Astrocyte (in vitro differentiated cells and primary cell): ENCODE measurements at regions not wholly inside any gene's neighbourhood (a gene's known extent, or its start where the extent isn't known, plus 50 kb on each side); places are given as distances from the start of the nearest gene placed in this dataset.

Experiments
- DNase-seq: peaks from one replicate; pipeline ENCODE4 v3.0.0-alpha.2; 2010; ENCODE audit warnings: low read depth
- FAIRE-seq: peaks from 2 replicates; lab custom pipeline; 2011; peaks lifted over from hg19 to GRCh38; lab: Jason Lieb, UNC
- H2AFZ ChIP-seq: 2 replicates; pipeline ENCODE4 v1.6.0; 2012; ENCODE audit warnings: low read depth, low read length, inconsistent platforms
- H3K27ac ChIP-seq: 2 replicates; pipeline ENCODE4 v1.5.1; 2011; ENCODE audit warnings: low read depth, low read length, inconsistent platforms
- H3K27me3 ChIP-seq: 2 replicates; pipeline ENCODE4 v1.6.0; 2011; ENCODE audit warnings: low read length, inconsistent platforms; ENCODE audit not compliant: insufficient read depth
- H3K36me3 ChIP-seq: 2 replicates; pipeline ENCODE4 v1.5.1; 2011; ENCODE audit warnings: low read length, inconsistent platforms; ENCODE audit not compliant: insufficient read depth
- H3K4me1 ChIP-seq: 2 replicates; pipeline ENCODE4 v1.5.1; 2011; ENCODE audit warnings: low read length, inconsistent platforms; ENCODE audit not compliant: insufficient read depth
- H3K4me2 ChIP-seq: 2 replicates; pipeline ENCODE4 v1.6.0; 2012; ENCODE audit warnings: low read length, inconsistent platforms
- H3K4me3 ChIP-seq: 2 replicates; pipeline ENCODE4 v1.5.1; 2011; ENCODE audit warnings: low read depth, mild to moderate bottlenecking, low read length, inconsistent platforms; ENCODE audit not compliant: insufficient read depth
- H3K79me2 ChIP-seq: 2 replicates; pipeline ENCODE4 v1.6.0; 2012; ENCODE audit warnings: mild to moderate bottlenecking, low read length, inconsistent platforms; ENCODE audit not compliant: insufficient read depth
- H3K9ac ChIP-seq: 2 replicates; pipeline ENCODE4 v1.6.0; 2012; ENCODE audit warnings: mild to moderate bottlenecking, low read length, inconsistent platforms
- H3K9me3 ChIP-seq: 2 replicates; pipeline ENCODE4 v1.5.1; 2012; ENCODE audit warnings: low read depth, mild to moderate bottlenecking, low read length, inconsistent platforms; ENCODE audit not compliant: insufficient read depth
- H4K20me1 ChIP-seq: 2 replicates; pipeline ENCODE4 v1.6.0; 2012; ENCODE audit warnings: low read length, inconsistent platforms; ENCODE audit not compliant: insufficient read depth
- H3K27ac Mint-ChIP-seq: one replicate; pipeline ENCODE4 v1.8.0; 2021; ENCODE audit warnings: mild to moderate bottlenecking, mixed read lengths; ENCODE audit not compliant: unreplicated experiment
- H3K27me3 Mint-ChIP-seq: one replicate; pipeline ENCODE4 v1.8.0; 2021; ENCODE audit warnings: low read depth, mixed read lengths; ENCODE audit not compliant: unreplicated experiment
- H3K36me3 Mint-ChIP-seq: one replicate; pipeline ENCODE4 v1.8.0; 2021; ENCODE audit warnings: low read depth, mixed read lengths; ENCODE audit not compliant: unreplicated experiment
- H3K4me1 Mint-ChIP-seq: one replicate; pipeline ENCODE4 v1.8.0; 2021; ENCODE audit warnings: low read depth, mixed read lengths; ENCODE audit not compliant: unreplicated experiment
- H3K4me3 Mint-ChIP-seq: one replicate; pipeline ENCODE4 v1.8.0; 2021; ENCODE audit warnings: mild to moderate bottlenecking, moderate library complexity, mixed read lengths; ENCODE audit not compliant: unreplicated experiment
- H3K9me3 Mint-ChIP-seq: one replicate; pipeline ENCODE4 v1.8.0; 2021; ENCODE audit warnings: mild to moderate bottlenecking, mixed read lengths; ENCODE audit not compliant: unreplicated experiment
- CTCF ChIP-seq: IDR thresholded peaks from 2 replicates; pipeline ENCODE4 v1.5.1; 2011; ENCODE audit warnings: low read depth, mild to moderate bottlenecking, inconsistent platforms, low read length, moderate library complexity; ENCODE audit not compliant: insufficient read depth
- EZH2 ChIP-seq: IDR thresholded peaks from 2 replicates; pipeline ENCODE4 v1.6.1; 2012; ENCODE audit warnings: mild to moderate bottlenecking, low read length, inconsistent platforms; ENCODE audit not compliant: insufficient read depth

- Mint-ChIP-seq H3K4me1 (no peaks in the 10 kb centered on the region), H3K27me3 (no peaks in the 10 kb centered on the region), H3K36me3 (no peaks in the 10 kb centered on the region), H3K4me3 (no peak overlapping the region), H3K27ac (no peak overlapping the region), H3K9me3 (no peaks in the 10 kb centered on the region)
- H2AFZ ChIP-seq = no peak overlapping the region
- no peak for FAIRE-seq
- H3K27ac ChIP-seq = no peak overlapping the region
- H3K4me3 ChIP-seq = no peak overlapping the region
- H3K36me3 ChIP-seq = no peaks in the 10 kb centered on the region
- H3K9ac ChIP-seq = no peak overlapping the region
- no peaks in the 10 kb centered on the region for H3K4me1 ChIP-seq
- no peak for DNase-seq
- TF ChIP-seq CTCF = no peak
- no peaks in the 10 kb centered on the region for H3K9me3 ChIP-seq
- H3K79me2 ChIP-seq = no peaks in the 10 kb centered on the region
- H3K4me2 ChIP-seq = no peak overlapping the region
- no peaks in the 10 kb centered on the region for H4K20me1 ChIP-seq
- no peaks in the 10 kb centered on the region for H3K27me3 ChIP-seq
Measured at GRCh38 chr10:64959883-64960282, 1438.7 kb downstream of the REEP3 start.

GRCh38 chr10:64973391-64973790, 1452.2 kb downstream of the REEP3 start:
- no peaks in the 10 kb centered on the region for H3K27me3 ChIP-seq
- no peaks in the 10 kb centered on the region for H3K79me2 ChIP-seq
- H4K20me1 ChIP-seq = no peaks in the 10 kb centered on the region
- no peaks in the 10 kb centered on the region for H3K36me3 Mint-ChIP-seq
- no peaks in the 10 kb centered on the region for H3K4me1 Mint-ChIP-seq
- H3K27ac Mint-ChIP-seq = no peak overlapping the region
- no peak overlapping the region for H3K4me2 ChIP-seq
- no peaks in the 10 kb centered on the region for H3K36me3 ChIP-seq
- no peaks in the 10 kb centered on the region for H3K9me3 Mint-ChIP-seq
- H2AFZ ChIP-seq = no peak overlapping the region
- H3K4me3 Mint-ChIP-seq = no peak overlapping the region
- TF ChIP-seq EZH2 = no peak
- no peak for TF ChIP-seq CTCF
- no peaks in the 10 kb centered on the region for H3K27me3 Mint-ChIP-seq
- no peak overlapping the region for H3K9ac ChIP-seq
- H3K9me3 ChIP-seq = no peaks in the 10 kb centered on the region
- H3K27ac ChIP-seq = no peak overlapping the region
- H3K4me1 ChIP-seq = no peaks in the 10 kb centered on the region
- FAIRE-seq (no peak), DNase-seq (no peak)
- H3K4me3 ChIP-seq = no peak overlapping the region

GRCh38 chr10:64976150-64976549, 1454.9 kb downstream of the REEP3 start:
- DNase-seq (no peak), FAIRE-seq (no peak)
- Mint-ChIP-seq H3K9me3 (no peaks in the 10 kb centered on the region), H3K27ac (no peak overlapping the region), H3K4me1 (no peaks in the 10 kb centered on the region), H3K36me3 (no peaks in the 10 kb centered on the region), H3K4me3 (no peak overlapping the region), H3K27me3 (no peaks in the 10 kb centered on the region)
- no peak overlapping the region for H3K4me2 ChIP-seq
- H3K4me3 ChIP-seq = no peak overlapping the region
- no peaks in the 10 kb centered on the region for H3K27me3 ChIP-seq
- H3K36me3 ChIP-seq = no peaks in the 10 kb centered on the region
- no peak overlapping the region for H3K27ac ChIP-seq
- H4K20me1 ChIP-seq = no peaks in the 10 kb centered on the region
- H2AFZ ChIP-seq = no peak overlapping the region
- no peaks in the 10 kb centered on the region for H3K9me3 ChIP-seq
- no peaks in the 10 kb centered on the region for H3K79me2 ChIP-seq
- H3K9ac ChIP-seq = no peak overlapping the region
- TF ChIP-seq EZH2 (no peak), CTCF (no peak)
- no peaks in the 10 kb centered on the region for H3K4me1 ChIP-seq
